ENCODE measurements at regions not wholly inside any gene's neighbourhood (a gene's known extent, or its start where the extent isn't known, plus 50 kb on each side); places are given as distances from the start of the nearest gene placed in this dataset.
"Not testable (repeated sequence)": the region's sequence is repeated elsewhere in the genome, so short reads cannot be mapped to it uniquely, and the experiment has no call there.

GRCh38 chr6:166703149-166703710, 76.2 kb upstream of the RPS6KA2 start:
- DNase-seq (ENCODE audit: low read depth, low spot score) (no peak), FAIRE-seq (no peak)
- TF ChIP-seq EZH2 (IDR thresholded peaks at IDR 0.05; ENCODE audit: low read length) (no peak), CTCF (optimal IDR thresholded peaks at IDR 0.05 in 1 of 3, IDR thresholded peaks at IDR 0.05 in 1 of 3, conservative IDR thresholded peaks at IDR 0.05 in 1 of 3; ENCODE audit: extremely low read depth in 1 of 3, insufficient read depth in 2 of 3, low read length in 3 of 3) (no peak)
- H3K9me3 ChIP-seq (ENCODE audit: control insufficient read depth, low read depth, low read length), result no peaks in the 10 kb centered on the region
- no peak overlapping the region for H3K4me3 ChIP-seq (ENCODE audit: control insufficient read depth in 2 of 3, extremely low read depth in 1 of 3, insufficient read depth in 2 of 3, low read depth in 1 of 3, low read length in 3 of 3)
- dilution Hi-C loops (cut with MboI; ENCODE audit: extremely low pct_ligation_motif_present, low sequenced_read_pairs), result no loop called here
- H4K20me1 ChIP-seq (ENCODE audit: control insufficient read depth, extremely low read depth, insufficient read depth, low read length), result no peaks in the 10 kb centered on the region
- H3K4me1 ChIP-seq (ENCODE audit: control insufficient read depth, extremely low read depth, insufficient read depth, low read length), result no peaks in the 10 kb centered on the region
- no peaks in the 10 kb centered on the region for H3K9me1 ChIP-seq (ENCODE audit: control insufficient read depth, extremely low read depth, insufficient read depth, low read length)
- H3K79me2 ChIP-seq (ENCODE audit: control insufficient read depth, insufficient read depth, low read length), result no peaks in the 10 kb centered on the region
- no peaks in the 10 kb centered on the region for H3K36me3 ChIP-seq (ENCODE audit: control insufficient read depth in 2 of 2, extremely low read depth in 1 of 2, insufficient read depth in 2 of 2, low read length in 2 of 2)
- H3K4me2 ChIP-seq (ENCODE audit: control insufficient read depth, extremely low read depth, insufficient read depth, low read depth, low read length), result no peak overlapping the region
- H3K27ac ChIP-seq (ENCODE audit: control insufficient read depth, insufficient read depth, low read length), result no peak overlapping the region
- H2AFZ ChIP-seq (ENCODE audit: control insufficient read depth, low read length), result no peak overlapping the region
- H3K9ac ChIP-seq (ENCODE audit: control insufficient read depth, extremely low read depth, insufficient read depth, low read length), result no peak overlapping the region
- peaks cover 9% of the 10 kb centered on the region for H3K27me3 ChIP-seq (ENCODE audit: control insufficient read depth, extremely low read depth, insufficient read depth, low read length)

GRCh38 chr6:166701424-166701823, 74.4 kb upstream of the RPS6KA2 start:
- H2AFZ ChIP-seq (ENCODE audit: control insufficient read depth, low read length); H3K4me2 ChIP-seq (ENCODE audit: control insufficient read depth, extremely low read depth, insufficient read depth, low read depth, low read length); H3K4me1 ChIP-seq (ENCODE audit: control insufficient read depth, extremely low read depth, insufficient read depth, low read length); H3K9ac ChIP-seq (ENCODE audit: control insufficient read depth, extremely low read depth, insufficient read depth, low read length); H3K9me3 ChIP-seq (ENCODE audit: control insufficient read depth, low read depth, low read length); H3K27ac ChIP-seq (ENCODE audit: control insufficient read depth, insufficient read depth, low read length); H3K36me3 ChIP-seq (ENCODE audit: control insufficient read depth in 2 of 2, extremely low read depth in 1 of 2, insufficient read depth in 2 of 2, low read length in 2 of 2); dilution Hi-C loops (cut with MboI; ENCODE audit: extremely low pct_ligation_motif_present, low sequenced_read_pairs); H3K79me2 ChIP-seq (ENCODE audit: control insufficient read depth, insufficient read depth, low read length); DNase-seq (ENCODE audit: low read depth, low spot score); FAIRE-seq; H3K9me1 ChIP-seq (ENCODE audit: control insufficient read depth, extremely low read depth, insufficient read depth, low read length); H3K4me3 ChIP-seq (ENCODE audit: control insufficient read depth in 2 of 3, extremely low read depth in 1 of 3, insufficient read depth in 2 of 3, low read depth in 1 of 3, low read length in 3 of 3); H4K20me1 ChIP-seq (ENCODE audit: control insufficient read depth, extremely low read depth, insufficient read depth, low read length): not testable (repeated sequence)
- H3K27me3 ChIP-seq (ENCODE audit: control insufficient read depth, extremely low read depth, insufficient read depth, low read length), result peaks cover 12% of the 10 kb centered on the region

GRCh38 chr6:166700871-166701270, 73.8 kb upstream of the RPS6KA2 start:
- H3K27ac ChIP-seq (ENCODE audit: control insufficient read depth, insufficient read depth, low read length); H2AFZ ChIP-seq (ENCODE audit: control insufficient read depth, low read length); H3K9me3 ChIP-seq (ENCODE audit: control insufficient read depth, low read depth, low read length); H3K4me1 ChIP-seq (ENCODE audit: control insufficient read depth, extremely low read depth, insufficient read depth, low read length); dilution Hi-C loops (cut with MboI; ENCODE audit: extremely low pct_ligation_motif_present, low sequenced_read_pairs); H3K36me3 ChIP-seq (ENCODE audit: control insufficient read depth in 2 of 2, extremely low read depth in 1 of 2, insufficient read depth in 2 of 2, low read length in 2 of 2); H3K4me3 ChIP-seq (ENCODE audit: control insufficient read depth in 2 of 3, extremely low read depth in 1 of 3, insufficient read depth in 2 of 3, low read depth in 1 of 3, low read length in 3 of 3); H3K9ac ChIP-seq (ENCODE audit: control insufficient read depth, extremely low read depth, insufficient read depth, low read length); H3K9me1 ChIP-seq (ENCODE audit: control insufficient read depth, extremely low read depth, insufficient read depth, low read length); H3K79me2 ChIP-seq (ENCODE audit: control insufficient read depth, insufficient read depth, low read length); FAIRE-seq; H3K4me2 ChIP-seq (ENCODE audit: control insufficient read depth, extremely low read depth, insufficient read depth, low read depth, low read length); H4K20me1 ChIP-seq (ENCODE audit: control insufficient read depth, extremely low read depth, insufficient read depth, low read length); DNase-seq (ENCODE audit: low read depth, low spot score): not testable (repeated sequence)
- H3K27me3 ChIP-seq (ENCODE audit: control insufficient read depth, extremely low read depth, insufficient read depth, low read length), result peaks cover 12% of the 10 kb centered on the region

Measured in keratinocyte (primary cell).